ENCODE measurements at regions not wholly inside any gene's neighbourhood (a gene's known extent, or its start where the extent isn't known, plus 50 kb on each side); places are given as distances from the start of the nearest gene placed in this dataset.

GRCh38 chr2:21395366-21395765, 271.6 kb downstream of the TDRD15 start:
- peak; percentile 10 for DNase-seq (ENCODE audit: low spot score)

GRCh38 chr2:21396252-21396651, 272.5 kb downstream of the TDRD15 start:
- no peak for DNase-seq (ENCODE audit: low spot score)

DNA sequence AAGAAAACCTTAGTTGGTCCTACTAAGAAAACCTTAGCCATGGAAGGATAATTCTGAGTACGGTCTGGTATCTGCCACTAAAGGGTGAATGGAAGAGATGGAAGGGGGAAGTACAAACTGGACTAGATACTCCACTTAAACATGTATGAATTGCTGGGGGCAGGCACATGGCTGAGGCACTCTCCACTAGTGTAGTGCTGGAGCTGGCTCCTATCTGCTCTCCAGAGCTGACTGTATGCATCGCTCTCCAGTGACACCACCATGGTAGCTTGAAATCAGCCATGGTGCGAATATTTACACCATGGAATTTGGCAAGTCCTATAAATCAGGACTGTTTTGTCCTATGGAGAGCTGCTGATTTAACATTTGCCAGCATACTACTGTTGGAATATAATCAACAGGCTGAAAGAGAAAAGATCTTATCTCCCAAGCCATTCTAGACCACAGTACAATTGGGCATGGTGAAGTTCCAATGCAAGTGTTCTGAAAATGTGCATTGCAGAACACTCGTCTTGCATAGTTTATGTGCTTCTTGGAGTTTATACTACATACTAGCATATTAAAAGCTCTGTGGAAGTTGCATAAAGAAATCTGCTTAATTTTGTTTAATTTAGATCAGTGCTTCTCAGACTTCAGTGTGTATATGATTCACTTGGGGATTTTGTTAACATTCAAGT, 277.4 kb downstream of the TDRD15 start:
- no peak for DNase-seq (ENCODE audit: low spot score)

GRCh38 chr2:21404137-21404536, 280.4 kb downstream of the TDRD15 start:
- DNase-seq (ENCODE audit: low spot score): no peak

- no peak for DNase-seq (ENCODE audit: low spot score)
Measured at GRCh38 chr2:21404827-21405625, 281.3 kb downstream of the TDRD15 start.

GRCh38 chr2:21406386-21406785, 282.6 kb downstream of the TDRD15 start:
- no peak for DNase-seq (ENCODE audit: low spot score)

DNA sequence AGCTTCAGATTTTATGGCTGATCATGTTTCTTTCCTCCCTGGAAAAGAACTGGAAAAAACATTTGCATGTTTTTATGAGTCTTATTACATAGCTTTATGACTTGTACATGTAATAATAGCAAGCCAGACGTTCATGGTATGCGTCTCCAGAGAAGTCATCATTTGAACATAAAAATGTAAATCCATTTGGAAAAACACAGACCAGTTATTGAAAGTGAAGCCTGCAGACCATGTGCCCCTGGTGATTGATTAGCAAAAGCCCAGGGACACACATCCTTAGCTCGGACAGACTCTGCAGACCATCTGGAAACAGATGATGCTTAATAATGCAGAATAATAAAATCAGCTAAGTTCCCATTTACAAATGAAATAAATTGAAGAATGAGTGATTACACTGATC, 283.1 kb downstream of the TDRD15 start:
- DNase-seq (ENCODE audit: low spot score): no peak

- DNase-seq (ENCODE audit: low spot score): no peak
Measured at GRCh38 chr2:21407851-21408250, 284.1 kb downstream of the TDRD15 start.

DNA sequence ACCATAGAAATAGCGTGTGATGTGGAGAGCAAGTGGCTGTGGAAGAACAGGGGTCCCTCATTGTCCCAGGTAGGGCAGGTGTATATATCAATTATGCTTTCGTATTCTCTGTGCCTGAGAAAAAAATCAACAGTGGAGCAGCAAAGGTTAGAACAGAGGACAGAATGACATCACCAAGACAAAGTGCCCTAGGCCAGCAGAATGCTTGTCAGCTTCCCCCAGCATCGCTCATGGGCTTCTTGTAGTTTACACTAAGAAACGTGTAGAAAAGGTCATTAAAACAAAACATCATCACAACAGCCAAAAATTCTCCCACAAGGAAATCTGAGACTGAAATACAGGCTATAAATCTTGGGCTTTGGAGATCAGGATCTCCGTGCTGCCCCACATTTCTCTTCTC, 288.0 kb downstream of the TDRD15 start:
- DNase-seq (ENCODE audit: low spot score): no peak

- no peak for DNase-seq (ENCODE audit: low spot score)
Measured at GRCh38 chr2:21412944-21413443, 289.2 kb downstream of the TDRD15 start.

DNA sequence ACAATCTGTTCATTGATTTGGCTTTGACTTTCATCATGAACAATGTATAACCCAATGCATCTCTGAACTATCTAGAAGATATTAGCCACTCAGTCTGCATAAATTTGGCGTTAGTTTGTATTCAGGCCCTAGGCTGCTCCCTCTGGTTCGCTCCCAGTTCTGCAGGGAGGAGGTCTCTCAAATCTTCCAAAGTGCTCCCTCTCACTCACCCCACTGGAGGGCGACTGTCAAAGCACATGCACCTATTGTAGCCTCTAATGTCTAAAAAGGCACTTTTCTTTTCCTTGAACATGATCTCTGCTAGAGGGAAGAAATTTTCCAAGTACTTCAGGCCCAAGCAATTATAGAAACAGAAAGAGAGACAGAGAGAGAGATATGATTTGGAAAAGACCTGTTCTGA, 291.5 kb downstream of the TDRD15 start:
- DNase-seq (ENCODE audit: low spot score): peak; percentile 19

DNA sequence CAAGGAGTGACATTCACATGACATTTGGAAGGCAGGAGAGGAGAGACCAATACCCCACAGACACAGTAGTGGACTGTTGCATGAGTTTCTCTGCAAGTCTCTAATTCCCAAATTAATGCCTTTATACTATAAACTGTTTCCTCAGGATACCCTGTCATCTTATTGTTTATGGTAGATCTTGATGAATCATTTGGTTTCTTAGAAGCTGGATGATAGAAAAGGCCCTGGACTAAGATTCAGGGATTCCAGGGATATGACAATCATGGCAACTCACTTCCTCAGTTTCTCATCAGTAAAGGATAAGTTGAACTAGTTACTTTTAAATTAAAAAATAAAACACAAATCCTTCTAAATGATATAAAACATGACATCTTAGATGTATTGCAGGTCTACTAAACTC, 292.5 kb downstream of the TDRD15 start:
- no peak for DNase-seq (ENCODE audit: low spot score)

DNA sequence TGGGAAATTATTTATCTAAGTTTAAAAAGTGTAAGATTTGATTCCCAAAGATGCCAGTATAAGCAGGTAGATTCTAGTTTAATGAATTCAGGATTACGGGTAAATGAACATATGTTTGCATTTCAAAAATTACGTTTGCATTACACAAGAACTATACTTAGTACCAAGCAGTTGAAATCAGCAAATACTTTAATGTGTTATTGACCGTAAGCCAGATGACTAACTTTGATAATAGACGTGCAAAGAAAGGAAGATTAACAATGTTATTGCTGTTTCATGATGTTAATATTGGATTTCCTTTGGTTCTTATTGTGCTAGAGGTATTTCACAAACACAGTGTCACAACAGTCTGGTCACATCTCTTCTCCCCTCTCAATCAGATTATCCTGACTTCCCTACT, 294.7 kb downstream of the TDRD15 start:
- DNase-seq (ENCODE audit: low spot score): no peak

DNA sequence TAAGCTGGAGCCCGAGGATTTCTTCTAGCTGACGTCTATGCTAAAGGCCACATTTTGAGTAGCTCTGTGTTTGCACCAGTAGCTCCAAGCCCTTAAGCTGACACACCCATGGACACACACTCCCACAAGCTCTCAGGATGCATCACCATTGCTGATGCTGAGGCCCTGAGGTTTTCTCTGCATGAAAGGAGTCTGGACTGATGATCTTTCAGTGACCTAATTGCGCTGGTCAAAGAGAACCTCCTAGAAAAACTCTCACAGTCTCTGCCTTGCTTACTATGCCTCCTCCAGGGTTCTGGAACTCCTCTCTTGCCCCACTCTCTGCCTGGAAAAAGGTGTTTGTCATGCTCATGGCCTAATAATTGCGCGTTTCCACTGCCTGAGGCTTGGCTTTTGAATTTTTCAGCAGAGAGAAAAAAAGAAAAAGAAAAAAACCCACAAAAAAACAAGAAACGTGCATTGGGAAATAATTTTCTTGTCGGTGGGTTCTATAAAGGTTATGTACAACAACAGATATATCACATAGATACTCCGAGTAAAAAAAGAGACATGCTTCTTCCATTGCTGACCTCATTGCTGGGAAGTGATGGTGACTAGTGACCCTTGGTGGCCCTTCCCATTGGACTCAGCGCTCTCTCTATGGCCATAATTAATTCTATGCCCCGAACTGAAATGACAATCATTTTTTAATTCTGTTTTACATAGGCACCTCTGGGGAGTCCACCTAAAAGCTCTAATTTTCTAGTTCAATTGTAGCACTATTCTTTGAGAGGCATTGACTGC, 297.0 kb downstream of the TDRD15 start:
- no peak for DNase-seq (ENCODE audit: low spot score)

DNA sequence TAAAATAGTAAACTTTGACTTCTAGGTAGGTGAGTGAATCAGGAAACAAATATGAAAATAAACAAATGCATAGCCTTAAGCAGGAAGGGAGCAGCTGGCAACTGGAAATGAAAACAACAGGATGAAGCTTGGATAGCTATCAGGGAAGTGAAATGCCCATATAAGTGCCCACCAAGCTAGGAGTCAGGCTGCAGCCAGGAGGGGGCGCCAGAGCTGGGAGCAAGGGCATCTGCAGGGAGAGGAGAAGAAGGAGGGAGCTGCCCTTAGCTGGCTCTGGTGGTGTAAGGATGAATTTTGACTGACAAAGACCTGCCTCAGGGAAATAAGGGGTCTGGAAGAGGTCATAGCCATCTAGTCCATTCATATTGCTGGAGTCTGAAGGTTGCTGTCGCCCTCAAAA, 298.3 kb downstream of the TDRD15 start:
- peak; percentile 57 for DNase-seq (ENCODE audit: low spot score)

DNA sequence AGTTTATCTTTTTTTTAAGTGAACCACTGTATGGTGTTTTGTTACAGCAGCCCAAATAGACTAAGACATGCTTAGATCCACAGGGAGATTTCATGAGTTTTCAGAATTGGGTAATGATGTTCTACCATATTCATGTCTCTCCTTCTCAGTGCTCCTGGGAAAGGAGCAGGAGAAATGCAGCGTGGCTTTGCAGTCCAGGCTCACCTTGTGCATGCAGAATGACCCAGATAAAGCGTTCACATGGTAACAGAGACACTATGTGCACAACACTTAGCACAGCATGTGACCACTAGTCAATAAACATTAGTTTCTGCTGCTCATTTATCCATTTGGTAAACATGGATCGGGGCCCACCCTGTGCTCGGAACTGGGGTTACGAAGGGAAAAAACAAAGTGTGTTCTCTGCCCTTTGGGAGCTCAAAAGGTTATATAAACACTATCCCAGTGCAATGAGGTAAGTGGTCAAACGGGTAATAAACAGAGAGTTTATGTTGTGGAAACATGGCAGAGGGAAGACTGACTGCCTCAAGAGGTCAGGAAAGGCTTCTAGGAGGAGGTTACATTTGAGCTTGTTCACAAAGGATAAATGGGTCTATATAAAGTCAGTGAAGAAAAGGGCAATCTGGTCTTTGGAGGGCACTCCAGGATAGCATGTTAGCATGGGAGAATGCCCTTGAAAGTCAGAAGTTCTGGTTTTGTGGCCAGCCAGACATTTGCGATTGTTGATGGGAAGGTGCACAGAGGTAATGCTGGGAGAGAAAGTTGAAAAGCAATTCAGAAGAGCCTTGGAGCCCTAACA, 299.2 kb downstream of the TDRD15 start:
- no peak for DNase-seq (ENCODE audit: low spot score)

- no peak for DNase-seq (ENCODE audit: low spot score)
Measured at GRCh38 chr2:21423854-21424253, 300.1 kb downstream of the TDRD15 start.

DNA sequence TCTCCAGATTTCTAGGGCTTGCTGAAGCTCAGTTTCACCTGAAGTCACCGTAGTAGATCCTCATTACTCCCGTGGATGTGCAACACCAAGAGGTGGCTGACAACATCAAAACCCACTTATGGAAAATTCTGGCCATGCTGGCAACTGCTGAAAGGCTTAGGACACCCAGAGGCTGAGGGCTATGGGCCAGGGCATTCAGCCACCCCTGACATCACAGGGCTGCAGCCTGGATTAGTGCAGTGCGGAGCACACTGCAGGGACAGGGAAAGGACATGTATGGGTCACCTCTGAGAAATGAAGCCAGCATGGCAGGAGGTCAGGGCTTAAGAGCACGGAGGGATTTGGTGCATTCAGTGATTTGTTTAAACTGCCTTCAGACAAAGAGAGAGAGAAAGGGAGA, 300.6 kb downstream of the TDRD15 start:
- no peak for DNase-seq (ENCODE audit: low spot score)

GRCh38 chr2:21427606-21428005, 303.8 kb downstream of the TDRD15 start:
- DNase-seq (ENCODE audit: low spot score): no peak

DNA sequence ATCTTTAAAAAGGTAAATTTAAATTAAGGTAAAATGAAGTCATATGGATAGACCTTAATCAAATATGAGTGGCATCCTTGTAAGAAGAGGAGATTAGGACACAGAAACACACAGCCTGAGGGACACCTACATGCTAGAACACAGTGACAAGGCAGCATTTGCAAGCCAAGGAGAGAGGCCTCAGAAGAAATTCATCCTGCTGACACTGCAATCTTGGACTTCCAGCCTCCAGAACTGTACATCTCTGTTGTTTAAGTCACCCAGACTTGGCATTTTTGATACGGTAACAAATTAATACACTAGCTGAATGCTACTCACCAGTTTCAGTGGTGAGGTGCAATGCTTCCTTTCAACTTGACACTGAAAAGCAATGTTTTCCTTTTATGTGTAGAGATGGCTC, 305.0 kb downstream of the TDRD15 start:
- DNase-seq (ENCODE audit: low spot score): no peak

DNA sequence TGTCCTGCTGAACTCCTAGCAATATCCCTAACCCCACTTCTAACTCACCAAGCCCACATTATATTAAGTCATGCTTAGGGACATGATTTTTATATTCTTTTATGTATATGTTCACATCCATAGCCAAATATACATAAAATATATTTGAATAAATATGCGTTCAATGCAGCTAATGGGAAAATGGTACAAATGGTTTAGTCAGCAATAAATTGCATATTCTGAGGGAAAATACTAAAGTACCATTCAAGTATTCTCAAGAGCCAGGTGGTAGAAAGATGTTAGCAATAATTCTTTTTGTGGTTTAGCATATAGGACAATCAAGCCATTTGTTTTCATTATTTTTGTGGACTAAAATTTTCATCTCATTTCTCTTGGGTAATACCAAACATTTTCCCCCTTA, 306.0 kb downstream of the TDRD15 start:
- no peak for DNase-seq (ENCODE audit: low spot score)

DNA sequence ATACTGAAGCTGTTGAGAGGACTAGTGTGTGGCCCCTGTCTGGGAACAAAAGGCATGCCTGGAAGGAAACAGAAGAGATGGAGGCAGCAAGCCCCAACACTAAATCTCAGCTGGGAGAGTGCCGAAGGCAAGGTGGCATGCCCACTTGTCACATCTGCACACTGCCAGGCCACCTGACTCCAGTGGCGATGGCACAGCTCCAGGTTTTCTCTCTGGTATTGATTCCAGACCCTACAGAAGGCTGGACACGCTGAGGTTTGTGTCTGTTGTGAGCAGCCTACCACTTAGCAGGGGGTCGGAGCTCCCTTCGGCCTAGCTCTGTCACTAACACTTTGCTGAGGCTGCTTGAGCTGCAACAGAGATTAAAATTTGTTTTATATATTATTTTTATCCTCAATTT, 307.3 kb downstream of the TDRD15 start:
- no peak for DNase-seq (ENCODE audit: low spot score)

Measured in NAMALWA (cell line).